CD4-positive, alpha-beta T cell treated with Interleukin-12 subunit alpha and Interleukin-12 subunit beta, for 1 hour (primary cell): ENCODE measurements at regions not wholly inside any gene's neighbourhood (a gene's known extent, or its start where the extent isn't known, plus 50 kb on each side); places are given as distances from the start of the nearest gene placed in this dataset.
A peak's percentile ranks its signal among the peaks of the same experiment; 100 is the strongest.

Experiments used
- DNase-seq: peaks from one replicate; pipeline ENCODE4 v3.0.0-alpha.2; 2020

- peak; percentile 67 for DNase-seq
Observed at GRCh38 chr13:50365408-50366391, 350.5 kb downstream of the KCNRG start.

GRCh38 chr13:50366488-50367174 lies 351.4 kb downstream of the KCNRG start:
- peak; percentile 38 for DNase-seq

GRCh38 chr13:50369646-50370045 lies 354.4 kb downstream of the KCNRG start:
- DNase-seq, result no peak

GRCh38 chr13:50370303-50370950 lies 355.2 kb downstream of the KCNRG start:
- no peak for DNase-seq

- DNase-seq, result no peak
Observed at GRCh38 chr13:50374517-50374916, 359.3 kb downstream of the KCNRG start.

GRCh38 chr13:50375792-50376191 lies 360.5 kb downstream of the KCNRG start:
- no peak for DNase-seq

- no peak for DNase-seq
Observed at GRCh38 chr13:50376895-50377575, 361.8 kb downstream of the KCNRG start.

- no peak for DNase-seq
Observed at GRCh38 chr13:50377726-50378270, 362.6 kb downstream of the KCNRG start.

GRCh38 chr13:50378509-50379044 lies 363.3 kb downstream of the KCNRG start:
- no peak for DNase-seq

- no peak for DNase-seq
Observed at GRCh38 chr13:50379584-50379983, 364.3 kb downstream of the KCNRG start.

GRCh38 chr13:50380905-50381304 lies 365.7 kb downstream of the KCNRG start:
- no peak for DNase-seq

GRCh38 chr13:50382511-50382910 lies 367.3 kb downstream of the KCNRG start:
- no peak for DNase-seq

- DNase-seq, result no peak
Observed at GRCh38 chr13:50382951-50383350, 367.7 kb downstream of the KCNRG start.

- DNase-seq, result peak; percentile 8
Observed at GRCh38 chr13:50384724-50385123, 369.5 kb downstream of the KCNRG start.

- no peak for DNase-seq
Observed at GRCh38 chr13:50386541-50387050, 371.4 kb downstream of the KCNRG start.

- DNase-seq, result peak; percentile 44
Observed at GRCh38 chr13:50387051-50387581, 371.9 kb downstream of the KCNRG start.

GRCh38 chr13:50388481-50388880 lies 373.2 kb downstream of the KCNRG start:
- no peak for DNase-seq

GRCh38 chr13:50389726-50390125 lies 374.5 kb downstream of the KCNRG start:
- no peak for DNase-seq

- DNase-seq, result no peak
Observed at GRCh38 chr13:50390503-50391248, 375.4 kb downstream of the KCNRG start.

GRCh38 chr13:50392977-50393376 lies 377.7 kb downstream of the KCNRG start:
- DNase-seq, result no peak

- no peak for DNase-seq
Observed at GRCh38 chr13:50393628-50394027, 378.4 kb downstream of the KCNRG start.
